HG03571 (cell line): ENCODE measurements at regions not wholly inside any gene's neighbourhood (a gene's known extent, or its start where the extent isn't known, plus 50 kb on each side); places are given as distances from the start of the nearest gene placed in this dataset.

Experiments used
- ATAC-seq: cut with Tn5 transposase; IDR thresholded peaks from one replicate; pipeline ENCODE4 v1.9.1; 2021; ENCODE audit not compliant: unreplicated experiment

DNA sequence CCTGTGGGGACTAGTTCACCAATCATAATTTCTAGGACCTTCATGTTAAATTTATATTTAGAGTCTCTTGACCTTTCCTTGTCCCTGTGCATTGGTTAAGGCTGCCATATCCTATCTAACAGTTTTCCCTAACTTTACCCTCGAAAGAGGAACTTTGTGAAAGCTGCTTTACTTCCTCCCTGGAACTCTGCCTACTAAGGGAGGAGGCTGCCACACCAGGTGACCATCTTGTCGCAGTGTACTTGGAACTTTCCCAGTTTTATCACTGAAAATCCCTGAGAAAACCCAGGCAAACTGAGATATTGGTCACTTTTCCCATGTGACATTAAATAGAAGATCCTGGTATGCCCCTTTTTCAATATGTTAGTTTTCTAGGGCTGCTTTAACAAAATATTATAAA, 317.6 kb upstream of the TSHZ2 start:
- ATAC-seq, result no peak

GRCh38 chr20:52652271-52652670, 319.9 kb upstream of the TSHZ2 start:
- ATAC-seq, result no peak

- ATAC-seq, result no peak
Observed at GRCh38 chr20:52649727-52650126, 322.4 kb upstream of the TSHZ2 start.

GRCh38 chr20:52645822-52646221, 326.3 kb upstream of the TSHZ2 start:
- no peak for ATAC-seq

- ATAC-seq, result no peak
Observed at GRCh38 chr20:52643034-52643433, 329.1 kb upstream of the TSHZ2 start.

DNA sequence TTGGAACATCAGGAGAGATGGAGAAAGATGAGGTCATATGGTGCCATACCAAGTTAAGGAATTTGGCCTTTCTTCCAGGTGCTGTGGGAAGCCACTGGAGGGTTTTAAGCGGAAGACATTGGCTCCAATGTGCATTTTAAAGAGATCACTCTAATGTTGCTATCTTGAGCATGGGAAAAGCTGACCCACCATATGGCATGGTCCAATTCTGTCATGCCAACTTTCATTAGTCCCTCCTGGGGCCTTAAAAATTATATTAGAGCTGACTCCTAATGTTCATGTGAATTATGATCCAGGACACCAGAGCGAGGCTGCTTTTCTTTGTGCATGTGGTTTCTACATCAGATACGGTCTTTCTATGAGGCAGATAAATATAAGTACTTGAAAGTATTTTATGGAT, 335.0 kb upstream of the TSHZ2 start:
- no peak for ATAC-seq

- no peak for ATAC-seq
Observed at GRCh38 chr20:52631469-52631868, 340.7 kb upstream of the TSHZ2 start.

DNA sequence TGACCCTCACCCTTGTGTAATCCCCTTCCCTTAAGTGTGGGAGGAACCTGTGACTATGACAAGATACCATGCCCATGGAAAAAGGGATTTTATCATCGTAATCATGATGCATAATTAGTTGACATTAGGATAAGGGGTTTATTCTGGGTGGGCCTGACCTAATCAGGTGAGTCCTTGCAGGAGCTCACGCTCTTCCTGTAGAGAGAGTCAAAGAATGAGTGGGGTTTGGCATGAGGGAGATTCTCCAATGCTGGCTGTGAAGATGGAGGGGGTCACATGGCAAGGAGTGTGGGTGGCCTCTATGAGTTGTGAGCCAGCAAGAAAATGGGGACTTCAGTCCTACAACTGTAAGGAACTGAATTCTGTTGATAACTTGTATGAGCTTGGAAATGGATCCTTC, 342.0 kb upstream of the TSHZ2 start:
- no peak for ATAC-seq

DNA sequence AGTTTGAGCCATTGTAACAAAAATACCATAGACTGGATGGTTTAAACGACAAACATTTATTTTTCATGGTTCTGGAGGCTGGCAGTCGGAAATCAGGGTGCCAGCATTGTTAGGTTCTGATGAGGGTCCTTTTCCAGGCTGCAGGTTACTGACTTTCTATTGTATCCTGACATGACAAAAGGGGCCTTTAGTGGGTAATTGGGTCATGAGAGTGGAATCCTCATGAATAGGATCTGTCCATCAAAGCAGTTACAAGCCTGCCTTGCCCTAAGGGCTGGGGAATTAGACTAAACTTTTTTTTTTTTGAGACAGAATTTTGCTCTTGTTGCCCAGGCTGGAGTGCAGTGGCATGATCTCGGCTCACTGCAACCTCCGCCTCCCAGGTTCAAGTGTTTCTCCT, 347.9 kb upstream of the TSHZ2 start:
- no peak for ATAC-seq

DNA sequence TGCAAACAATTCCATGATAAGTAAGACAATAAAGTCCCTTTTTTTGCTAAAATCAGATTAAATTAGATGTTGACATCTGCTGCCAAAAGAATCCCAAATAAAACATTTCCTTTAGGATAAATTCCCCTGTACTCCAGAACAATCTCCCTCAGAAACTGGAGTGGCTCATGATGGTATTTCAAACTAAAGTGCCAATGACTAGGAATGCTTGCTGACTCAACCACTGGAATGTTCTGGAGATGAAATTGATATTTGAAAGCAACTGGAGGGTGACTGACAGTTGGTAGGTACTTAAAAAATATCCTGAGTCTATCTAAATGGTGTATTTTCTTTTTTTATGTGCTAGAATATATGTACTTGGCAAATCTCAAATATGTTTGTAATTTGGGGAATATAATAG, 350.1 kb upstream of the TSHZ2 start:
- ATAC-seq, result no peak

- ATAC-seq, result no peak
Observed at GRCh38 chr20:52621401-52621800, 350.8 kb upstream of the TSHZ2 start.

GRCh38 chr20:52619671-52620070, 352.5 kb upstream of the TSHZ2 start:
- no peak for ATAC-seq

- ATAC-seq, result no peak
Observed at GRCh38 chr20:52619101-52619500, 353.1 kb upstream of the TSHZ2 start.

DNA sequence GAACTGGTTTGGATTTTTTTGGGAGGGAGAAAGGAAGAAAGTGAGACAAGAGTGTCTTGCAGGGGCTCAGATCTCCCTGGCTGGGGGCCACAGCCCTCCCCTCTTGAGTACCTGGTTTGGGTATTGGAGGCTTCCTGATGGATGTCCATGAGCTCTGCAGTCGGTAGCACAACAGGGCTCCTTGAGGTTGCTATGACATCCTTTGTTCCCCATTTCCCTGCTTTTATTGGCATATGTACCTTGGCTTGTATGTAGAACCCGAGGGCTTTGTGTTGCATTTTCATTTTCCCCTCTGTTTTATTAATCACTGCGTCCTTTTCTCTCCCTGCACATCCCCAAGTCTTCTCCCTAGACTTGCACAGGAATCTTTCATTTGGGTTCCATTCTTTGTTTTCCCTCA, 355.5 kb upstream of the TSHZ2 start:
- ATAC-seq, result no peak

DNA sequence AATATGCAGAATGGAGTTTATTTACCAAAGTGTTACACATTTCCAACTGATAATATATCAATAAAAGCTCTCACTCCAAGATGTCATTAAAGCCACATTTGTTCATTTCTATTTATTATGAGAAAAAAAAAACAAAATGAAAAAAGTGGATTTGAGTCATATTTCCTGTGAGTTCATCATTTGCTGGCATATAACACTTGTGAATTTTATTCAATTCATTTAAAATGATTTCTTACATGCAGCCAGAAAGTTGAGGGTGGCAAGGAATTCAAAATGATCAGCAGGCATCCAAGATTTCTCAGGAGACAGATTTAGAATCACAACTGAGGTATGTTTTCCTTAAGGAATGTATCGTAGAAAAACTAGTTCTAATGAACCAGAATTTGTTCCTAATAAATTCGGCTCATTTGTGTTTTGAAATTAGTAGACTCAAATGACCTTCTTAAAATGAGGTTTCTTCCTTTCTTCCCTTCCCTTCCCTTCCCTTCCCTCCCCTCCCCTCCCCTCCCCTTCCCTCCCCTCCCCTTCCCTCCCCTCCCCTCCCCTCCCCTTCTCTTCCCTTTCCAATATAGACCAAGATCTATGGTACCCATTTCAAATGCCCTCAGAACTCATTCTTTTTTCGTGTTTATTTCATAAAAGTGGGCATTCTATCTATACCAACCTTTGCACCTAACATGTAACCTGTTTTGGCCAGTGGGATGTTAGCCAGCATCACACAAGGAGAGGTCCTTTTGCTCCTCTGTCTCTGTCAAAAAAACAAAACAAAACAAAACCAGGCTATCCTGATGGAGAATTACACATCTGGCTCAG, 357.9 kb upstream of the TSHZ2 start:
- no peak for ATAC-seq

- no peak for ATAC-seq
Observed at GRCh38 chr20:52612046-52612632, 360.0 kb upstream of the TSHZ2 start.

DNA sequence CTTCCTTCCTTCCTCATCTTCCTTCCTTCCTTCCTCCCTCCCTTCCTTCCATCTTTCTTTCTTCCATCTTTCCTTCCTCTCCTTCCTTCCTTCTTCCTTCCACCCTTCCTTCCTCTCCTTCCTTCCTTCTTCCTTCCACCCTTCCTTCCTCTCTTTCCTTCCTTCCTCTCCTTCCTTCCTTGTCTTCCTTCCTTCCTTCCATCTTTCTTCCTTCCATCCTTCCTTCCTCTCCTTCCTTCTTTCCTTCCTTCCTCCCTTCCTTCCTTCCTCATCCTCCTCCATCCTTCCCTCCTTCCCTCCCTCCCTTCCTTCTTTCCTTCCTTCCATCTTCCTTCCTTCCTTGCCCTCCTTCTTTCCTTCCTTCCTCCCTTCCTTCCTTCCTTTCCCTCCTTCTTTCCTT, 361.4 kb upstream of the TSHZ2 start:
- ATAC-seq, result no peak

GRCh38 chr20:52601295-52601971, 370.7 kb upstream of the TSHZ2 start:
- ATAC-seq, result no peak

- ATAC-seq, result no peak
Observed at GRCh38 chr20:52596256-52596655, 375.9 kb upstream of the TSHZ2 start.

GRCh38 chr20:52595518-52595917, 376.6 kb upstream of the TSHZ2 start:
- ATAC-seq, result no peak

GRCh38 chr20:52593654-52594053, 378.5 kb upstream of the TSHZ2 start:
- ATAC-seq, result no peak

DNA sequence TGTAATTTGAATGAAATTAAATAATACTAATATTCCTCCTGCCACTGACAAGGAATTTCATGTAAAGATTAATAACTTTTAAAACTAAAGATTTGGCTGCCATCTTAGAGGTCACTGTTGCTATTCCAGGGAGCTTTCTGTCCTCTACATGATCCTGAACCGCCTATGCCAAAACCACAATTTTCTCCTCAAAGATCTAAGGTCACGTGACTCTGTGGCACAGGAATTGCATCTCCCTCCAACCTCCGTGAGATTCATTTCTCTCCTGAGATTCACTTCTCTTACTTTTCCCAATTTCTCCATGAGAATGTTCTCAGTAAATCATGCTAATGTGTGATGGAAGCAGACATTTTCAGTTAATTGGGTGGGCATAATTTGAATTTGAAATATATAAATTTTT, 379.6 kb upstream of the TSHZ2 start:
- ATAC-seq, result no peak
